H9 (cell line): ENCODE measurements at regions not wholly inside any gene's neighbourhood (a gene's known extent, or its start where the extent isn't known, plus 50 kb on each side); places are given as distances from the start of the nearest gene placed in this dataset.

Source experiments
- DNase-seq: peaks from one replicate; pipeline ENCODE4 v3.0.0-alpha.2; 2017
- H2AFZ ChIP-seq: one replicate; pipeline ENCODE4 v1.6.1; 2013; ENCODE audit warnings: mild to moderate bottlenecking, low read length, control low read depth, moderate library complexity
- H2AK5ac ChIP-seq: 2 replicates; pipeline ENCODE4 v1.6.1; 2013; ENCODE audit warnings: low read length, control low read depth, mixed read lengths; ENCODE audit not compliant: insufficient read length
- H2BK120ac ChIP-seq: one replicate; pipeline ENCODE4 v1.6.1; 2013; ENCODE audit warnings: low read depth, mild to moderate bottlenecking, low read length, control low read depth, inconsistent platforms; ENCODE audit not compliant: poor library complexity, severe bottlenecking
- H2BK12ac ChIP-seq: 2 replicates; pipeline ENCODE4 v1.6.1; 2013; ENCODE audit warnings: low read length, control low read depth, mixed read lengths, low read depth; ENCODE audit not compliant: insufficient read length
- H2BK15ac ChIP-seq: 2 replicates; pipeline ENCODE4 v1.6.1; 2013; ENCODE audit warnings: low read depth, low read length, control low read depth
- H2BK20ac ChIP-seq: one replicate; pipeline ENCODE4 v1.6.1; 2013; ENCODE audit warnings: low read depth, mild to moderate bottlenecking, low read length, control low read depth, inconsistent platforms; ENCODE audit not compliant: poor library complexity, severe bottlenecking
- H2BK5ac ChIP-seq: 2 replicates; pipeline ENCODE4 v1.6.1; 2013; ENCODE audit warnings: low read length, control low read depth, mixed read lengths; ENCODE audit not compliant: insufficient read length
- H3K14ac ChIP-seq: 2 replicates; pipeline ENCODE4 v1.6.1; 2013; ENCODE audit warnings: low read length, control low read depth; ENCODE audit not compliant: insufficient read depth
- H3K18ac ChIP-seq: 2 replicates; pipeline ENCODE4 v1.6.1; 2013; ENCODE audit warnings: low read depth, mild to moderate bottlenecking, mixed read lengths, low read length, control low read depth; ENCODE audit not compliant: insufficient read length
- H3K23ac ChIP-seq: 2 replicates; pipeline ENCODE4 v1.6.1; 2013; ENCODE audit warnings: low read length, control low read depth, mixed read lengths, low read depth; ENCODE audit not compliant: insufficient read length
- H3K23me2 ChIP-seq: 2 replicates; pipeline ENCODE4 v1.6.1; 2013; ENCODE audit warnings: low read depth, mild to moderate bottlenecking, mixed read lengths, low read length, control low read depth; ENCODE audit not compliant: insufficient read length, poor library complexity, severe bottlenecking
- H3K27ac ChIP-seq: 2 replicates; pipeline ENCODE4 v1.5.1; 2013; ENCODE audit warnings: low read length, control low read depth, mixed read lengths, low read depth; ENCODE audit not compliant: insufficient read length
- H3K27me3 ChIP-seq: 2 replicates; pipeline ENCODE4 v1.6.1; 2013; ENCODE audit warnings: low read length, control low read depth, inconsistent platforms; ENCODE audit not compliant: insufficient read depth
- H3K4ac ChIP-seq: 2 replicates; pipeline ENCODE4 v1.6.1; 2013; ENCODE audit warnings: low read depth, mild to moderate bottlenecking, control low read depth, inconsistent platforms, low read length, moderate library complexity
- H3K4me1 ChIP-seq: 2 replicates; pipeline ENCODE4 v1.6.1; 2013; ENCODE audit warnings: low read length, control low read depth, inconsistent platforms; ENCODE audit not compliant: insufficient read depth
- H3K4me2 ChIP-seq: 2 replicates; pipeline ENCODE4 v1.6.1; 2013; ENCODE audit warnings: low read length, control low read depth, mixed read lengths; ENCODE audit not compliant: insufficient read length, insufficient read depth
- H3K56ac ChIP-seq: 2 replicates; pipeline ENCODE4 v1.6.1; 2013; ENCODE audit warnings: low read depth, mild to moderate bottlenecking, mixed read lengths, low read length, control low read depth; ENCODE audit not compliant: insufficient read length
- H3K79me1 ChIP-seq: 2 replicates; pipeline ENCODE4 v1.6.1; 2013; ENCODE audit warnings: low read depth, mild to moderate bottlenecking, moderate library complexity, low read length, control low read depth, inconsistent platforms; ENCODE audit not compliant: insufficient read depth, poor library complexity, severe bottlenecking
- H3K79me2 ChIP-seq: 2 replicates; pipeline ENCODE4 v1.6.1; 2013; ENCODE audit warnings: low read length, control low read depth, inconsistent platforms; ENCODE audit not compliant: insufficient read depth
- H3K9ac ChIP-seq: 2 replicates; pipeline ENCODE4 v1.6.1; 2013; ENCODE audit warnings: low read length, control low read depth, mixed read lengths; ENCODE audit not compliant: insufficient read length; ENCODE audit errors: extremely low read depth
- H3K9me3 ChIP-seq: one replicate; pipeline ENCODE4 v1.6.1; 2013; ENCODE audit warnings: low read depth, low read length, inconsistent platforms; ENCODE audit not compliant: control insufficient read depth
- H3T11ph ChIP-seq: one replicate; pipeline ENCODE4 v1.6.1; 2013; ENCODE audit warnings: mild to moderate bottlenecking, low read length, control low read depth, inconsistent platforms
- H4K20me1 ChIP-seq: one replicate; pipeline ENCODE4 v1.6.1; 2013; ENCODE audit not compliant: control insufficient read depth, insufficient read length, insufficient read depth
- H4K5ac ChIP-seq: 2 replicates; pipeline ENCODE4 v1.6.1; 2013; ENCODE audit warnings: low read depth, mild to moderate bottlenecking, mixed read lengths, low read length, control low read depth; ENCODE audit not compliant: insufficient read length
- H4K8ac ChIP-seq: replicated peaks from 2 replicates; pipeline ENCODE4 v1.6.1; 2013; ENCODE audit warnings: low read length, control low read depth, mixed read lengths, low read depth; ENCODE audit not compliant: insufficient read length
- H4K91ac ChIP-seq: 2 replicates; pipeline ENCODE4 v1.6.1; 2013; ENCODE audit warnings: low read depth, mild to moderate bottlenecking, moderate library complexity, mixed read lengths, low read length, control low read depth; ENCODE audit not compliant: insufficient read length
- H3K27ac Mint-ChIP-seq, 3 experiments: 2 replicates in 2 of 3; 3 replicates in 1 of 3; pipeline ENCODE4 v1.8.0; 2020 to 2021; ENCODE audit warnings: mixed read lengths in 3 of 3, mild to moderate bottlenecking in 1 of 3, moderate library complexity in 1 of 3
- H3K27me3 Mint-ChIP-seq: 2 replicates; pipeline ENCODE4 v1.8.0; 2021; ENCODE audit warnings: low read depth, mild to moderate bottlenecking, moderate library complexity, mixed read lengths
- H3K36me3 Mint-ChIP-seq, 3 experiments: 2 replicates in 2 of 3; 3 replicates in 1 of 3; pipeline ENCODE4 v1.8.0; 2020 to 2021; ENCODE audit warnings: low read depth in 3 of 3, mixed read lengths in 3 of 3; ENCODE audit not compliant: insufficient read depth in 1 of 3
- H3K4me1 Mint-ChIP-seq, 2 experiments: 2 replicates each; pipeline ENCODE4 v1.8.0; 2020; ENCODE audit warnings: mixed read lengths in 2 of 2
- H3K4me3 Mint-ChIP-seq, 2 experiments: 2 replicates in 1 of 2; 3 replicates in 1 of 2; pipeline ENCODE4 v1.8.0; 2020 to 2021; ENCODE audit warnings: mild to moderate bottlenecking in 2 of 2, mixed read lengths in 2 of 2, moderate library complexity in 1 of 2
- H3K9me3 Mint-ChIP-seq, 2 experiments: 2 replicates in 1 of 2; 3 replicates in 1 of 2; pipeline ENCODE4 v1.8.0; 2020; ENCODE audit warnings: mild to moderate bottlenecking in 2 of 2, mixed read lengths in 2 of 2, moderate library complexity in 1 of 2
- CTCF ChIP-seq: fragments of 200-600 bp; sonication (generic); conservative IDR thresholded peaks from 3 replicates; pipeline ENCODE4 v1.8.0; 2021; ENCODE audit warnings: antibody characterized with exemption, mild to moderate bottlenecking
- WGBS: extraction: QIAGEN DNeasy Blood & Tissue Kit; methylation state at CpG from one replicate; pipeline ENCODE4 v1.1.7; 2013; ENCODE audit warnings: missing lambda C conversion rate, low lambda C conversion rate, mixed read lengths; ENCODE audit not compliant: insufficient read length; ENCODE audit errors: extremely low coverage; 5-methylcytosine and 5-hydroxymethylcytosine counted together

- no peaks in the 10 kb centered on the region for H3K4me1 ChIP-seq
- no peak overlapping the region for H3K4me2 ChIP-seq
- H2BK5ac ChIP-seq: no peak overlapping the region
- H3K4ac ChIP-seq: no peak overlapping the region
- no peak overlapping the region for H2AK5ac ChIP-seq
- Mint-ChIP-seq H3K4me3 (no peak overlapping the region), H3K36me3 (no peaks in the 10 kb centered on the region), H3K27ac (no peak overlapping the region), H3K27me3 (peaks cover 17% of the 10 kb centered on the region), H3K9me3 (no peaks in the 10 kb centered on the region), H3K4me1 (peaks cover 6% of the 10 kb centered on the region in 2 experiments; a peak in 2 of 4 replicates)
- no peak overlapping the region for H3K14ac ChIP-seq
- no peak overlapping the region for H2BK120ac ChIP-seq
- no peak overlapping the region for H3K18ac ChIP-seq
- no peak overlapping the region for H4K8ac ChIP-seq
- H3K79me1 ChIP-seq: no peaks in the 10 kb centered on the region
- H3K9me3 ChIP-seq: no peaks in the 10 kb centered on the region
- no peak for TF ChIP-seq CTCF
- H2BK12ac ChIP-seq: no peak overlapping the region
- no peak overlapping the region for H3K23ac ChIP-seq
- H3T11ph ChIP-seq: no peak overlapping the region
- DNase-seq: no peak
- no peaks in the 10 kb centered on the region for H4K20me1 ChIP-seq
- no peak overlapping the region for H2BK15ac ChIP-seq
- no peak overlapping the region for H4K91ac ChIP-seq
- no peak overlapping the region for H3K56ac ChIP-seq
- H3K27ac ChIP-seq: no peak overlapping the region
- no peaks in the 10 kb centered on the region for H3K27me3 ChIP-seq
- no peak overlapping the region for H2BK20ac ChIP-seq
- no peak overlapping the region for H2AFZ ChIP-seq
- no peak overlapping the region for H4K5ac ChIP-seq
- no peaks in the 10 kb centered on the region for H3K23me2 ChIP-seq
- no peaks in the 10 kb centered on the region for H3K79me2 ChIP-seq
- H3K9ac ChIP-seq: no peak overlapping the region
- no CpG with 5 or more reads among the region's 10 CpGs for WGBS
These were observed 602.9 kb downstream of the TYW1 start for GRCh38 chr7:67599331-67600062.
